NCI-H774 (cell line): ENCODE measurements at regions not wholly inside any gene's neighbourhood (a gene's known extent, or its start where the extent isn't known, plus 50 kb on each side); places are given as distances from the start of the nearest gene placed in this dataset.

Experiments
- DNase-seq: peaks from one replicate; lab custom pipeline; 2025; lab: John Stamatoyannopoulos, UW

- DNase-seq = no peak
Measured at GRCh38 chr11:16440136-16440535, 83.8 kb upstream of the SOX6 start.

GRCh38 chr11:16434036-16434435 is 77.7 kb upstream of the SOX6 start:
- no peak for DNase-seq

DNA sequence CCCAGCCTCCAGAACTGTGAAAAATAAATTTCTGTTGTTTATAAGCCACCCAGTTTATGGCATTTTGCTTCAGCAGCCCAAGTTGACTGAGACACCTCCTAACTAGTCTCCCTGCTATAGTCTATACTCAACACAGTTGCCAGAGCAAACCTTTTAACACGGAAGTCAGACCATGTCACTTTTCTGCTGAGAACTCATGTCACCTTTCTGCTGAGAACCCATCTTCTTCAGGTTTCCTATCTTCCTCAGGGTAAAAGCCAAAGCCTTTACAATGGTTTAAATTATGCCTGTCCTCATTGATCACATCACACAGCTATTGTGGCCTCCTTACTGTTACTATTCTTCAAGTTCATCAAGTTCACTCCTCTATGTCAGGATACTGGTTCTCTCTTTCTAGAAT is 74.3 kb upstream of the SOX6 start:
- no peak for DNase-seq

DNA sequence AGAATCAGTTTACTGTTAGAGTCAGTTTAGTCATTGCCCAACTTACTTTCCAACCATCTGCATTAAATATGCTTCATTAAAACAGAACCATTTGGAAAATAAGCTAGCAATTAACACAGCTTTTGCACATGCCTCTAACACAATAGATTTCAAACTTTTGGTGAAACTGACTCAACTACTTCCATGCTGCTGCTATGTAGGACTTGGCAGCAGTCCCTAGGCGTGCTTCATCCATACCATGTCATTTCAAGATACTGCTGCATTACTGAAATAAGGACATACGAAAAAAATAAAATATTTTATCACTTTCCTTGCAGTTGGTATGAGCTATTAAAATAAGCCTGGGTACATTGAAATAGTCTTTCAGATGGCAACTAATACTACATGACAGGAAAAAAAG is 65.5 kb upstream of the SOX6 start:
- DNase-seq = no peak

GRCh38 chr11:16418428-16419097 is 62.2 kb upstream of the SOX6 start:
- peak; percentile 58 for DNase-seq

DNA sequence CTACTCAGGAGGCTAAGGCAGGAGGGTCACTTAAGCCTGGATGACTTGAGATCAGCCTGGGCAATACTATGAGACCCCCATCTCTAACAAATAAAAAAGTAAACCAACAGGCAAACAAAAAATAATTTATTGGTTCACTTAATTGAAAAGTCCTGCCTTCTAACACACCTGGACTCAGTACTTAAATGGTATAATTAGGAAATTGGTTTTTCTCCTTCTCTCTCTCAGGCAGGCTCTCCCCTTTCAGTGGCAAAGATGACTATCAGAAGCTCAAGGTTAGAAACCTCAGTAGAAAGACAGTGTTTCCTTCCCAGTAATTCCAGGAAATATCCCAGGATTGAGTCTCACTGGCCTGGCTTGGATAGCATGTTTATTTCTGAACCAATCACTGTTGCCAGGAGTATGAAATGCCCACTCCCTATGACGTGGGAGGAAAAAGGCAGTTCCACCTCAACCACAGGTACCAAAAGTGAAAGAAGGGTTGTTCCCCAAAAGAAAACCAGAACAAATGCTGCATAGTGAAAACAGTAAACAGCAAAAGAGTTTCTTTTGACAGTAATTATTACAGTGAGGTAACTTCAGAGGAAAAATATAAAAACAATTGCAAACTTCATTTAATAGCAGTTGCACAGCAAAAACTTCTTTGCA is 56.3 kb upstream of the SOX6 start:
- no peak for DNase-seq

GRCh38 chr11:16410479-16410878 is 54.1 kb upstream of the SOX6 start:
- DNase-seq = no peak

GRCh38 chr11:16408619-16409018 is 52.3 kb upstream of the SOX6 start:
- no peak for DNase-seq

GRCh38 chr11:16406226-16406625 is 49.9 kb upstream of the SOX6 start:
- DNase-seq = no peak
